ENCODE measurements at regions not wholly inside any gene's neighbourhood (a gene's known extent, or its start where the extent isn't known, plus 50 kb on each side); places are given as distances from the start of the nearest gene placed in this dataset.

- no peak overlapping the region for H3K27ac ChIP-seq (ENCODE audit: insufficient read depth, low read depth, low read length, poor library complexity, severe bottlenecking)
- H3K27me3 ChIP-seq (ENCODE audit: control insufficient read depth, insufficient read depth, low read length, poor library complexity, severe bottlenecking): no peaks in the 10 kb centered on the region
- no peaks in the 10 kb centered on the region for H3K4me1 ChIP-seq (ENCODE audit: control insufficient read depth, insufficient read depth, low read length)
- WGBS, 2 experiments: 90 to 92% methylated on average over 2 of the region's 2 CpGs
- no peak overlapping the region for H3K4me3 ChIP-seq (ENCODE audit: insufficient read depth, low read depth, low read length)
- H3K36me3 ChIP-seq (ENCODE audit: control insufficient read depth, insufficient read depth, low read length): no peaks in the 10 kb centered on the region
- no peaks in the 10 kb centered on the region for H3K9me3 ChIP-seq (ENCODE audit: control insufficient read depth, low read length)
Measured at GRCh38 chr14:45998554-45998953, 653.0 kb downstream of the RPL10L start.

GRCh38 chr14:45990252-45990651, 661.3 kb downstream of the RPL10L start:
- H3K27ac ChIP-seq (ENCODE audit: insufficient read depth, low read depth, low read length, poor library complexity, severe bottlenecking): no peak overlapping the region
- WGBS, 2 experiments: 97% methylated on average over 3 of the region's 3 CpGs; no CpG with 5 or more reads in 1 of the 2 experiments
- no peaks in the 10 kb centered on the region for H3K9me3 ChIP-seq (ENCODE audit: control insufficient read depth, low read length)
- no peaks in the 10 kb centered on the region for H3K27me3 ChIP-seq (ENCODE audit: control insufficient read depth, insufficient read depth, low read length, poor library complexity, severe bottlenecking)
- no peaks in the 10 kb centered on the region for H3K36me3 ChIP-seq (ENCODE audit: control insufficient read depth, insufficient read depth, low read length)
- H3K4me3 ChIP-seq (ENCODE audit: insufficient read depth, low read depth, low read length): no peak overlapping the region
- H3K4me1 ChIP-seq (ENCODE audit: control insufficient read depth, insufficient read depth, low read length): no peaks in the 10 kb centered on the region

- no peaks in the 10 kb centered on the region for H3K4me1 ChIP-seq (ENCODE audit: control insufficient read depth, insufficient read depth, low read length)
- 100% methylated on average over 1 of the region's 2 CpGs for WGBS, 2 experiments
- no peaks in the 10 kb centered on the region for H3K36me3 ChIP-seq (ENCODE audit: control insufficient read depth, insufficient read depth, low read length)
- no peaks in the 10 kb centered on the region for H3K27me3 ChIP-seq (ENCODE audit: control insufficient read depth, insufficient read depth, low read length, poor library complexity, severe bottlenecking)
- H3K27ac ChIP-seq (ENCODE audit: insufficient read depth, low read depth, low read length, poor library complexity, severe bottlenecking): no peak overlapping the region
- no peak overlapping the region for H3K4me3 ChIP-seq (ENCODE audit: insufficient read depth, low read depth, low read length)
- H3K9me3 ChIP-seq (ENCODE audit: control insufficient read depth, low read length): no peaks in the 10 kb centered on the region
Measured at GRCh38 chr14:45976001-45976400, 675.6 kb downstream of the RPL10L start.

- no peaks in the 10 kb centered on the region for H3K27me3 ChIP-seq (ENCODE audit: control insufficient read depth, insufficient read depth, low read length, poor library complexity, severe bottlenecking)
- H3K4me3 ChIP-seq (ENCODE audit: insufficient read depth, low read depth, low read length): no peak overlapping the region
- no peaks in the 10 kb centered on the region for H3K4me1 ChIP-seq (ENCODE audit: control insufficient read depth, insufficient read depth, low read length)
- H3K27ac ChIP-seq (ENCODE audit: insufficient read depth, low read depth, low read length, poor library complexity, severe bottlenecking): no peak overlapping the region
- no peaks in the 10 kb centered on the region for H3K9me3 ChIP-seq (ENCODE audit: control insufficient read depth, low read length)
- WGBS, 2 experiments: 93 to 94% methylated on average over 4 of the region's 4 CpGs
- H3K36me3 ChIP-seq (ENCODE audit: control insufficient read depth, insufficient read depth, low read length): no peaks in the 10 kb centered on the region
Measured at GRCh38 chr14:45972416-45972815, 679.2 kb downstream of the RPL10L start.

- no peaks in the 10 kb centered on the region for H3K9me3 ChIP-seq (ENCODE audit: control insufficient read depth, low read length)
- no peak overlapping the region for H3K4me3 ChIP-seq (ENCODE audit: insufficient read depth, low read depth, low read length)
- no peaks in the 10 kb centered on the region for H3K4me1 ChIP-seq (ENCODE audit: control insufficient read depth, insufficient read depth, low read length)
- WGBS, 2 experiments: 92 to 100% methylated on average over 1 of the region's 1 CpG
- H3K36me3 ChIP-seq (ENCODE audit: control insufficient read depth, insufficient read depth, low read length): no peaks in the 10 kb centered on the region
- H3K27me3 ChIP-seq (ENCODE audit: control insufficient read depth, insufficient read depth, low read length, poor library complexity, severe bottlenecking): no peaks in the 10 kb centered on the region
- H3K27ac ChIP-seq (ENCODE audit: insufficient read depth, low read depth, low read length, poor library complexity, severe bottlenecking): no peak overlapping the region
Measured at GRCh38 chr14:45970621-45971020, 681.0 kb downstream of the RPL10L start.

- WGBS, 2 experiments: 91 to 100% methylated on average over 1 of the region's 1 CpG
- no peaks in the 10 kb centered on the region for H3K36me3 ChIP-seq (ENCODE audit: control insufficient read depth, insufficient read depth, low read length)
Measured at GRCh38 chr14:45968037-45968436, 683.5 kb downstream of the RPL10L start.

GRCh38 chr14:45949479-45949878, 696.5 kb upstream of the MIS18BP1 start:
- Histone ChIP-seq H3K36me3 (ENCODE audit: control insufficient read depth, insufficient read depth, low read length) (no peaks in the 10 kb centered on the region), H3K27ac (ENCODE audit: insufficient read depth, low read depth, low read length, poor library complexity, severe bottlenecking) (no peak overlapping the region), H3K4me1 (ENCODE audit: control insufficient read depth, insufficient read depth, low read length) (no peaks in the 10 kb centered on the region), H3K9me3 (ENCODE audit: control insufficient read depth, low read length) (no peaks in the 10 kb centered on the region), H3K4me3 (ENCODE audit: insufficient read depth, low read depth, low read length) (no peak overlapping the region), H3K27me3 (ENCODE audit: control insufficient read depth, insufficient read depth, low read length, poor library complexity, severe bottlenecking) (no peaks in the 10 kb centered on the region)
- 91 to 94% methylated on average over 2 of the region's 2 CpGs for WGBS, 2 experiments

More at GRCh38 chr14:45968037-45968436, 683.5 kb downstream of the RPL10L start:
- Histone ChIP-seq H3K27me3 (ENCODE audit: control insufficient read depth, insufficient read depth, low read length, poor library complexity, severe bottlenecking) (no peaks in the 10 kb centered on the region), H3K4me3 (ENCODE audit: insufficient read depth, low read depth, low read length) (no peak overlapping the region), H3K27ac (ENCODE audit: insufficient read depth, low read depth, low read length, poor library complexity, severe bottlenecking) (no peak overlapping the region), H3K4me1 (ENCODE audit: control insufficient read depth, insufficient read depth, low read length) (no peaks in the 10 kb centered on the region), H3K9me3 (ENCODE audit: control insufficient read depth, low read length) (no peaks in the 10 kb centered on the region)

- Histone ChIP-seq H3K36me3 (ENCODE audit: control insufficient read depth, insufficient read depth, low read length) (no peaks in the 10 kb centered on the region), H3K4me1 (ENCODE audit: control insufficient read depth, insufficient read depth, low read length) (no peaks in the 10 kb centered on the region), H3K4me3 (ENCODE audit: insufficient read depth, low read depth, low read length) (no peak overlapping the region), H3K9me3 (ENCODE audit: control insufficient read depth, low read length) (no peaks in the 10 kb centered on the region), H3K27me3 (ENCODE audit: control insufficient read depth, insufficient read depth, low read length, poor library complexity, severe bottlenecking) (no peaks in the 10 kb centered on the region), H3K27ac (ENCODE audit: insufficient read depth, low read depth, low read length, poor library complexity, severe bottlenecking) (no peak overlapping the region)
- WGBS, 2 experiments: 91 to 95% methylated on average over 2 of the region's 2 CpGs
Measured at GRCh38 chr14:45947830-45948229, 694.8 kb upstream of the MIS18BP1 start.

- no peak overlapping the region for H3K27ac ChIP-seq (ENCODE audit: insufficient read depth, low read depth, low read length, poor library complexity, severe bottlenecking)
- H3K9me3 ChIP-seq (ENCODE audit: control insufficient read depth, low read length): no peaks in the 10 kb centered on the region
- WGBS, 2 experiments: 90 to 100% methylated on average over 1 to 2 of the region's 3 CpGs
Measured at GRCh38 chr14:45946251-45946650, 693.2 kb upstream of the MIS18BP1 start.

GRCh38 chr14:45940318-45940717, 687.3 kb upstream of the MIS18BP1 start:
- no peaks in the 10 kb centered on the region for H3K27me3 ChIP-seq (ENCODE audit: control insufficient read depth, insufficient read depth, low read length, poor library complexity, severe bottlenecking)
- H3K27ac ChIP-seq (ENCODE audit: insufficient read depth, low read depth, low read length, poor library complexity, severe bottlenecking): no peak overlapping the region
- H3K4me1 ChIP-seq (ENCODE audit: control insufficient read depth, insufficient read depth, low read length): no peaks in the 10 kb centered on the region
- H3K9me3 ChIP-seq (ENCODE audit: control insufficient read depth, low read length): no peaks in the 10 kb centered on the region
- no peak overlapping the region for H3K4me3 ChIP-seq (ENCODE audit: insufficient read depth, low read depth, low read length)
- H3K36me3 ChIP-seq (ENCODE audit: control insufficient read depth, insufficient read depth, low read length): no peaks in the 10 kb centered on the region

More at GRCh38 chr14:45946251-45946650, 693.2 kb upstream of the MIS18BP1 start:
- H3K4me1 ChIP-seq (ENCODE audit: control insufficient read depth, insufficient read depth, low read length): no peaks in the 10 kb centered on the region
- no peaks in the 10 kb centered on the region for H3K27me3 ChIP-seq (ENCODE audit: control insufficient read depth, insufficient read depth, low read length, poor library complexity, severe bottlenecking)
- H3K36me3 ChIP-seq (ENCODE audit: control insufficient read depth, insufficient read depth, low read length): no peaks in the 10 kb centered on the region
- H3K4me3 ChIP-seq (ENCODE audit: insufficient read depth, low read depth, low read length): no peak overlapping the region

- no peaks in the 10 kb centered on the region for H3K36me3 ChIP-seq (ENCODE audit: control insufficient read depth, insufficient read depth, low read length)
- H3K4me3 ChIP-seq (ENCODE audit: insufficient read depth, low read depth, low read length): no peak overlapping the region
- H3K27me3 ChIP-seq (ENCODE audit: control insufficient read depth, insufficient read depth, low read length, poor library complexity, severe bottlenecking): no peaks in the 10 kb centered on the region
- no peaks in the 10 kb centered on the region for H3K9me3 ChIP-seq (ENCODE audit: control insufficient read depth, low read length)
- no peaks in the 10 kb centered on the region for H3K4me1 ChIP-seq (ENCODE audit: control insufficient read depth, insufficient read depth, low read length)
- no peak overlapping the region for H3K27ac ChIP-seq (ENCODE audit: insufficient read depth, low read depth, low read length, poor library complexity, severe bottlenecking)
Measured at GRCh38 chr14:45939572-45939971, 686.6 kb upstream of the MIS18BP1 start.
